GM18873 (cell line): ENCODE measurements at regions not wholly inside any gene's neighbourhood (a gene's known extent, or its start where the extent isn't known, plus 50 kb on each side); places are given as distances from the start of the nearest gene placed in this dataset.
A peak's percentile ranks its signal among the peaks of the same experiment; 100 is the strongest.
"Not testable (repeated sequence)": the region's sequence is repeated elsewhere in the genome, so short reads cannot be mapped to it uniquely, and the experiment has no call there.

Experiments used
- ATAC-seq: cut with Tn5 transposase; IDR thresholded peaks from one replicate; pipeline ENCODE4 v1.9.1; 2021; ENCODE audit warnings: mild to moderate bottlenecking, moderate library complexity, moderate number of reproducible peaks; ENCODE audit not compliant: unreplicated experiment, low FRiP score

DNA sequence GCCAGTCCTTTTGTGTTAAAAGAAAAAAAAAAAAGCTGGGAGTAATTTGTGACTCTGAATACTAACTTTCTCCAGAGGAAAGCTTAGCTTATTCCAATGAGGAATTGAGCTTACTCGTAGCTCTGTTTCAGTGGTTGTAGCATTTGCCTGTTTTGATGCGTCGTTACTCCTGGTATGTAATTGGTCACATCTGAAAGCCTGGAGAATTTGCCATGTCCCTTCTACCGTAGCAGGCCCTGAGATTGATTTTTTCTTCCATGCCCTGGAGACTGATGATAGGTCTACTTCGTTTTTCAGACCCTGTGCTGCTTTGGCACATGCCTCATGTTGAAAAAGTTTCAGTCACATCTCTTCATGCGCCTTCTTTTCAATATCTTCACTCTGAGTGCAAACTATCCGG, 1103.0 kb downstream of the PLA2G4A start:
- ATAC-seq, result no peak

GRCh38 chr1:187933562-187934419, 1105.0 kb downstream of the PLA2G4A start:
- no peak for ATAC-seq

GRCh38 chr1:187936667-187937066, 1107.9 kb downstream of the PLA2G4A start:
- no peak for ATAC-seq

DNA sequence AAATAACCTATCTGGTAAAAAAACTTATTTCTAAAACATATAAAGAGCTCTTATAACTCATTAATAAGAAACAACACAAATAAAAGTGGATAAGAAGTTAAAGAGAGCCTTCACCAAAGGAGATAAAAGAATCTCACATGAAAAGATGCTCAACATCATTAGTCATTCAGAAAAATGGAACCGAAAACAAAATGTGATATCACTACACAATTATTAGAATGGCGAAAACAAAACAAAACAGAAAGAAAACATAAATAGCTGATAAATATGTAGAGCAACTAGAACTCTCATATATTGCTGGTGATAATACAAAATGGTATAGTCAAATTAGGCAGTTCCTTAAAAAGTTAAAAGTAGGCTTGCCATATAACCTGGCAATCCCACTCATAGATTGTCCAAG, 1109.3 kb downstream of the PLA2G4A start:
- ATAC-seq, result no peak

DNA sequence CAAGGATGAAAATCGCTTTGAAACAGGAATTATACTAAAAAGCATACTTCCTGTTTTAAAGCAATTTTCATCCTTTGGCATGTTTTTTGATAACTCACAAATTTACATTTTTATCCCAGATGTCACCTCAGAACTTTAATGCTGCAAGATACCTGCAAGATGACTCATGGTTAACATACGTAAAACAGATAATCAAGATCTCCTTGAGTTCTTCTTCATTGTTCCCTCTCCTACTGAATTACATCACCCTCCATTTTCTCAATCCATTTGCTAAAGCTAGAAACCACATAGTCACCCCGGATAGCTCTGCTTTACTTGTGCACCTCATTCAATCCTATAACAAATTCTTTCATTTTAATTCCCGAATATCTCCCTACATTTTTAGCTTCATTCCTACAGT, 1114.2 kb downstream of the PLA2G4A start:
- no peak for ATAC-seq

- no peak for ATAC-seq
Measured at GRCh38 chr1:187943606-187944403, 1115.1 kb downstream of the PLA2G4A start.

DNA sequence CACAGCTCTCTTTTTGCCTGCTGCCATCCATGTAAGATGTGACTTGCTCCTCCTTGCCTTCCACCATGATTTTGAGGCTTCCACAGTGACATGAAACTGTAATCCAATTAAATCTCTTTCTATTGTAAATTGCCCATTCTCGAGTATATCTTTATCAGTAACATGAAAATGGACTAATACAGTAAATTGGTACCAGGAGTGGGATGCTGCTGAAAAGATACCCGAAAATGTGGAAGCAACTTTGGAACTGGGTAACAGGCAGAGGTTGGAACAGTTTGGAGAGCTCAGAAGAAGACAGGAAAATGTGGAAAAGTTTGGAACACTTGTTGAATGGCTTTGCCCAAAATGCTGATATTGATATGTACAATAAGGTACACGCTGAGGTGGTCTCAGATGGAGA, 1117.9 kb downstream of the PLA2G4A start:
- not testable (repeated sequence) for ATAC-seq

DNA sequence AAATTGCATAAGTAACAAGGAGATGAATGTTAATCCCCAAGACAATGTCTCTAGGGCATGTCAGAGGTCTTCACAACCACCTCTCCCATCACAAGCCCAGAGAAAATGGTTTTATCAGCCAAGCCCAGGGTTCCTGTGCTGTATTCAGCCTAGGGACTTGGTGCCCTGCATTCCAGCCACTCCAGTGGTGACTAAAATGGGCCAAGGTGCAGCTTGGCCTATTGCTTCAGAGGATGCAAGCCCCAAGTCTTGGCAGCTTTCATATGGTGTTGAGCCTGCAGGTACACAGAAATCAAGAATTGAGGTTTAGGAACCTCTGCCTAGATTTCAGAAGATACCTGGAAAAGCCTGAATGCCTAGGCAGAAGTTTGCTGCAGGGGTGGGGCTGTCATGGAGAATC, 1118.6 kb downstream of the PLA2G4A start:
- ATAC-seq, result no peak

- ATAC-seq, result no peak
Measured at GRCh38 chr1:187948170-187948794, 1119.5 kb downstream of the PLA2G4A start.

DNA sequence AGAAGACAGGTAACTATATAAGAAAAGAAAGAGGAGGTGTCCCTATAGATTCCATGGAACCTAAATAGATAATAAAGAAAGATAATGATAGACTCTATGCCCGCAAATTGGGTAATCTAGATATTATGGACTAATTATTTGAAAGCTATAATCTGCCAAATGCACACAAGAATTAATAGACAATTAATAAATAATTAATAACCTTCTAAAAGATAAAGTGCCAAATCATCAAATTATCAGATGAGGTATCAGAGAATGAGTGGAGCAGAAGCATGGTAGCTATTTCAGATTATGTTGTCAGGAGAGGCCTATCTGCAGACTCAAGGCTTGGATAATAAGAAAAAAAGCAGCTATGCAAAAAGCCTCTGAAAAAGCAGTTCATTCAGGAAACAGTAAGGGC, 1120.8 kb downstream of the PLA2G4A start:
- no peak for ATAC-seq

GRCh38 chr1:187951817-187952216, 1123.1 kb downstream of the PLA2G4A start:
- ATAC-seq, result no peak

DNA sequence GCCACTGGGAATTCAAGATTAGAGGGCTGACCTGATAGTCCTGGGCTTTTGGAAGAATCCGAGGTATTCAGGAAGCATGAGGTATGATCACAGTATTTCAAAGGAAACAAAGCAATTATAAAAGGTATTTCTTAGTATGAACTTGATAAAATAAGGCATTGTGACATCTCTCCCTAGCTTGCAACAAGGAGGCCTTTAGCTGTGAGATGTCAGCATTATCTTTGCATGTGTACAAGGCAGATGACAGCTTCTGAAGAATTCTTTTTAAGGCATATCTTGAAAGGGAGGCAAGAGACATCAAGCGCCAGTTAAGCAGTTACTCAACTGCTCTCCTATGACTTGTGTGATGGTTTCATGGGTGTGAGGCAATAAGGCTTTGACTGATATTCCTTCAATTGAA, 1123.7 kb downstream of the PLA2G4A start:
- ATAC-seq, result no peak

- no peak for ATAC-seq
Measured at GRCh38 chr1:187956975-187957374, 1128.2 kb downstream of the PLA2G4A start.

GRCh38 chr1:187958207-187958606, 1129.5 kb downstream of the PLA2G4A start:
- ATAC-seq, result no peak

DNA sequence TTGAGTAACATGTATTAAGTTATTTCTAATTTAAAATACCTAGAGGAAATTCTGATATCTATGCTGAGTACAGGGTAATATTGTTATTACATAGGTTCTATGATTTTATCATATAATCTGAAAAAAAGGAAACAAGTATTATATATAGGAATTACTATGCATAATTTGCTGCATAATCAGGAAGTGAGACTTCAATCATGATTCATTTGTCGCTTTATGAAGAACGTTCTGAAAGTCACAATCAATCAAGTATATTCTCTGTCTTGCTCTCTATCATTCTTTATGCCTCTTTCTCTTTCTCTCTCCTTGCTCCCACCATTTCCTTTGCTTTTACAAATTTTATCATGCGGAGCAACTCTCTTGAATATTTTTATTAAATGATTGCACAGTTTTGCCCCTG, 1130.3 kb downstream of the PLA2G4A start:
- ATAC-seq, result no peak

DNA sequence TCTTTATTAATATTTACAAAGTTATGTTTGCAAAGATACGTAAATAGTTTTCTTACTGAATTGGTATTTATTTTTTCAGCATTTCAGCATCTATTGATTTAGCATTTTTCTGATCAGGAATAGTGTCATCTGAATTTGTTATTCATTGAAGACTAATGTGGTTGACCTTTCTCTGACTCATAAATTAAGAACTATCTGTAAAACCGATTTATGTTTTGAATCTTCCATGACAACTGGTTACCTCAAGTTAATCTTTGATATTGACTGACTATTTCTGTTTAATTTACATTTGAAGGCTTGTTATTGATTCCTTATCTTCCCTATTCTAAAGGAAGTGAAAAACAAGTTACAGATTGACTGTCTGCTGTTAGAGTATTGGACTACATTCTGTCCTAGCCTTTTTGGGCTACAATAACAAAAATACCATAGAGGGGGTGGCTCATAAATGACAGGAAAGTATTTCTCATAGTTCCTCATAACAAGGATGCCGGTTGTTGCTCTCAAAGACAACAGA, 1131.4 kb downstream of the PLA2G4A start:
- ATAC-seq, result no peak

DNA sequence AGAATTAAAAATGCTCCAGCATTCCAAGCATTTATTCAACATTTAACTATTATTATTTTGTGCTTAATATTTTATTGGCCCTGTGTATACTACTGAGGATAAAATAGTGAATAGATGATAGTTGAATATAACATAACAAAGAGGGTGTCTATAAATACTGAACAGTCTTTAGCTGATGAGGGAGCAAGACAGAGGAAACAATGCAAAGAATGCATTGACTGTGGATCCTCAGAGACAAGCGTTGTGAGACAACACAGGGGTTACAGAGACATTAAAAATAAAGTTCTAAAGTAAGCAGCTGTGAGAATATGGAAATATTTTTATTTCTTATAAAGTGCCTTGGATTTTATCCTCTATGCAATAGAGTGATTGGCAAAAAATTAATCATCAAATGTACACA, 1133.1 kb downstream of the PLA2G4A start:
- no peak for ATAC-seq

DNA sequence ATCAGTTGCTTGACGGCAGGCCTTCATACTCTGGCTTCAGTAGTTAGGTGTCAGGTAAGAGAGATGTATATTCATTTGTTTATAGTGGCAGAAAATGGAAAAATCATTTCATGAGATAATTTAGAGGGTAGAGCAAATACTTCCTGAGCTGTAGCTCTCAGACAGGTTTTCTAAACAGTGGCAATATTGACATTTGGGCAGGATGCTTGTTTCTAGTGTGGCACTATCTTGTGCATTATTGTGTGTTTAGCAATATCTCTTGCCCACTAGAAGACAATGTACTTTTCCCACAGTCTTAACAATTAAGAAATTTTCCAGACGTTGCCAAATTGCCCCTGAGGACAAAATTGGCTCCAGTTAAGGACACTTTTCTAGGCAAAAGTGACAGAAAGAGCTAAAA, 1143.1 kb downstream of the PLA2G4A start:
- ATAC-seq, result no peak

DNA sequence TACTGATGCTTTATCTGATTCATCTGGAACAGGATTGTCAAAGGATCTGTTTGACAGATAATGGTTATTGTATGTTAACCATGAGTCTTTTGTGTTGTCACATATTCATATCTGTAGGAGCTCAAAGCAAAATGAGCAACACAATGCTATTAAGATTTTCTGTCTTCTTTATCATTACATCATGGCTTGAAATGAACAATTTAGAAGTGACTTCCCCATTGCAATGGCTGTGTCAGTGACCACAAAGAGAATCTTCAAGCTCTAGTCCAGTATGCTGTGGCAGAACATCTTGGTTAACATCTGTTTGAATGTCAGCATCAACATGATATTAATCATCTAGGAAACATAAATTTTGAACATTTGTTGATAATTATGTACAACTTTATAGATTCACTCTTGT, 1148.5 kb downstream of the PLA2G4A start:
- ATAC-seq, result no peak

GRCh38 chr1:187985145-187985896, 1156.6 kb downstream of the PLA2G4A start:
- peak; percentile 40 for ATAC-seq
